Effector memory CD4-positive, alpha-beta T cell (primary cell): ENCODE measurements at regions not wholly inside any gene's neighbourhood (a gene's known extent, or its start where the extent isn't known, plus 50 kb on each side); places are given as distances from the start of the nearest gene placed in this dataset.

Source experiments
- DNase-seq, 3 donors: peaks; one replicate each; pipeline ENCODE4 v3.0.0-alpha.2; 2020
- H3K27ac ChIP-seq: 2 replicates; pipeline ENCODE4 v1.7.0; 2013; ENCODE audit warnings: mild to moderate bottlenecking, low read length, moderate library complexity; ENCODE audit not compliant: insufficient read depth, poor library complexity, severe bottlenecking
- H3K27me3 ChIP-seq: replicated peaks from 2 replicates; pipeline ENCODE4 v1.7.0; 2013; ENCODE audit warnings: mild to moderate bottlenecking, low read length; ENCODE audit not compliant: insufficient read depth, control insufficient read depth, poor library complexity, severe bottlenecking
- H3K36me3 ChIP-seq: 2 replicates; pipeline ENCODE4 v1.7.0; 2013; ENCODE audit warnings: mild to moderate bottlenecking, low read length, moderate library complexity; ENCODE audit not compliant: control insufficient read depth, insufficient read depth
- H3K4me1 ChIP-seq: 2 replicates; pipeline ENCODE4 v1.7.0; 2013; ENCODE audit warnings: low read length, mild to moderate bottlenecking; ENCODE audit not compliant: control insufficient read depth, insufficient read depth, poor library complexity, severe bottlenecking
- H3K4me3 ChIP-seq: 2 replicates; pipeline ENCODE4 v1.7.0; 2013; ENCODE audit warnings: low read length, low read depth, mild to moderate bottlenecking; ENCODE audit not compliant: insufficient read depth, poor library complexity, severe bottlenecking
- H3K9me3 ChIP-seq: 2 replicates; pipeline ENCODE4 v1.7.0; 2013; ENCODE audit warnings: mild to moderate bottlenecking, low read length, moderate library complexity; ENCODE audit not compliant: control insufficient read depth

- H3K9me3 ChIP-seq = no peaks in the 10 kb centered on the region
- no peak for DNase-seq
- H3K27ac ChIP-seq = no peak overlapping the region
- no peak overlapping the region for H3K4me3 ChIP-seq
- H3K4me1 ChIP-seq = no peaks in the 10 kb centered on the region
- H3K36me3 ChIP-seq = no peaks in the 10 kb centered on the region
- H3K27me3 ChIP-seq = no peaks in the 10 kb centered on the region
Observed at GRCh38 chr12:19890024-19890423, 450.7 kb downstream of the AEBP2 start.

- H3K4me3 ChIP-seq = no peak overlapping the region
- DNase-seq = no peak
- H3K27ac ChIP-seq = no peak overlapping the region
- no peaks in the 10 kb centered on the region for H3K4me1 ChIP-seq
- no peaks in the 10 kb centered on the region for H3K27me3 ChIP-seq
- no peaks in the 10 kb centered on the region for H3K9me3 ChIP-seq
- no peaks in the 10 kb centered on the region for H3K36me3 ChIP-seq
Observed at GRCh38 chr12:19891936-19892591, 452.8 kb downstream of the AEBP2 start.

- H3K36me3 ChIP-seq = no peaks in the 10 kb centered on the region
- H3K4me3 ChIP-seq = no peak overlapping the region
- DNase-seq = no peak
- no peaks in the 10 kb centered on the region for H3K27me3 ChIP-seq
- no peak overlapping the region for H3K27ac ChIP-seq
- H3K4me1 ChIP-seq = no peaks in the 10 kb centered on the region
- H3K9me3 ChIP-seq = no peaks in the 10 kb centered on the region
Observed at GRCh38 chr12:19893514-19893913, 454.2 kb downstream of the AEBP2 start.

GRCh38 chr12:19894050-19894449, 454.8 kb downstream of the AEBP2 start:
- Histone ChIP-seq H3K36me3 (no peaks in the 10 kb centered on the region), H3K27me3 (no peaks in the 10 kb centered on the region), H3K9me3 (no peaks in the 10 kb centered on the region), H3K4me3 (no peak overlapping the region), H3K27ac (no peak overlapping the region), H3K4me1 (no peaks in the 10 kb centered on the region)
- DNase-seq = no peak

GRCh38 chr12:19894803-19895202, 455.5 kb downstream of the AEBP2 start:
- H3K27me3 ChIP-seq = no peaks in the 10 kb centered on the region
- no peak overlapping the region for H3K4me3 ChIP-seq
- H3K36me3 ChIP-seq = no peaks in the 10 kb centered on the region
- H3K27ac ChIP-seq = no peak overlapping the region
- no peak for DNase-seq
- H3K9me3 ChIP-seq = no peaks in the 10 kb centered on the region
- H3K4me1 ChIP-seq = no peaks in the 10 kb centered on the region

GRCh38 chr12:19895246-19896020, 456.1 kb downstream of the AEBP2 start:
- H3K4me1 ChIP-seq = no peaks in the 10 kb centered on the region
- no peak overlapping the region for H3K4me3 ChIP-seq
- H3K27me3 ChIP-seq = no peaks in the 10 kb centered on the region
- no peaks in the 10 kb centered on the region for H3K9me3 ChIP-seq
- no peak for DNase-seq
- H3K27ac ChIP-seq = no peak overlapping the region
- H3K36me3 ChIP-seq = no peaks in the 10 kb centered on the region

GRCh38 chr12:19896041-19896440, 456.7 kb downstream of the AEBP2 start:
- no peak for DNase-seq
- no peaks in the 10 kb centered on the region for H3K27me3 ChIP-seq

GRCh38 chr12:19896534-19896933, 457.2 kb downstream of the AEBP2 start:
- Histone ChIP-seq H3K9me3 (no peaks in the 10 kb centered on the region), H3K36me3 (no peaks in the 10 kb centered on the region), H3K4me3 (no peak overlapping the region), H3K4me1 (no peaks in the 10 kb centered on the region), H3K27me3 (no peaks in the 10 kb centered on the region), H3K27ac (no peak overlapping the region)
- DNase-seq = no peak

More at GRCh38 chr12:19896041-19896440, 456.7 kb downstream of the AEBP2 start:
- no peaks in the 10 kb centered on the region for H3K36me3 ChIP-seq
- H3K27ac ChIP-seq = no peak overlapping the region
- H3K9me3 ChIP-seq = no peaks in the 10 kb centered on the region
- no peak overlapping the region for H3K4me3 ChIP-seq
- no peaks in the 10 kb centered on the region for H3K4me1 ChIP-seq

- no peaks in the 10 kb centered on the region for H3K36me3 ChIP-seq
- H3K4me1 ChIP-seq = no peaks in the 10 kb centered on the region
- no peak for DNase-seq
- H3K27ac ChIP-seq = no peak overlapping the region
- no peaks in the 10 kb centered on the region for H3K9me3 ChIP-seq
- no peaks in the 10 kb centered on the region for H3K27me3 ChIP-seq
- H3K4me3 ChIP-seq = no peak overlapping the region
Observed at GRCh38 chr12:19897900-19898408, 458.7 kb downstream of the AEBP2 start.

GRCh38 chr12:19901841-19902240, 462.5 kb downstream of the AEBP2 start:
- Histone ChIP-seq H3K27ac (no peak overlapping the region), H3K9me3 (no peaks in the 10 kb centered on the region), H3K4me3 (no peak overlapping the region), H3K36me3 (no peaks in the 10 kb centered on the region), H3K4me1 (no peaks in the 10 kb centered on the region), H3K27me3 (no peaks in the 10 kb centered on the region)
- no peak for DNase-seq
